GM18498 (cell line): ENCODE measurements at regions not wholly inside any gene's neighbourhood (a gene's known extent, or its start where the extent isn't known, plus 50 kb on each side); places are given as distances from the start of the nearest gene placed in this dataset.
"Not testable (repeated sequence)": the region's sequence is repeated elsewhere in the genome, so short reads cannot be mapped to it uniquely, and the experiment has no call there.

ENCODE experiments used
- ATAC-seq: cut with Tn5 transposase; IDR thresholded peaks from one replicate; pipeline ENCODE4 v1.9.1; 2021; ENCODE audit warnings: mild to moderate bottlenecking, moderate library complexity; ENCODE audit not compliant: unreplicated experiment

GRCh38 chr2:52115750-52116149 lies 1083.8 kb upstream of the NRXN1 start:
- no peak for ATAC-seq

- ATAC-seq = no peak
Observed at GRCh38 chr2:52113338-52113737, 1081.4 kb upstream of the NRXN1 start.

- ATAC-seq = no peak
Observed at GRCh38 chr2:52112141-52112540, 1080.2 kb upstream of the NRXN1 start.

- no peak for ATAC-seq
Observed at GRCh38 chr2:52107124-52107523, 1075.2 kb upstream of the NRXN1 start.

- no peak for ATAC-seq
Observed at GRCh38 chr2:52097071-52097470, 1065.1 kb upstream of the NRXN1 start.

- no peak for ATAC-seq
Observed at GRCh38 chr2:52084759-52085158, 1052.8 kb upstream of the NRXN1 start.

- ATAC-seq = no peak
Observed at GRCh38 chr2:52083214-52083613, 1051.3 kb upstream of the NRXN1 start.

GRCh38 chr2:52082646-52083045 lies 1050.7 kb upstream of the NRXN1 start:
- no peak for ATAC-seq

GRCh38 chr2:52079602-52080001 lies 1047.7 kb upstream of the NRXN1 start:
- no peak for ATAC-seq

GRCh38 chr2:52077159-52077558 lies 1045.2 kb upstream of the NRXN1 start:
- peak; percentile 45 for ATAC-seq

- no peak for ATAC-seq
Observed at GRCh38 chr2:52074130-52074719, 1042.3 kb upstream of the NRXN1 start.

- no peak for ATAC-seq
Observed at GRCh38 chr2:52072949-52073348, 1041.0 kb upstream of the NRXN1 start.

GRCh38 chr2:52070665-52071064 lies 1038.7 kb upstream of the NRXN1 start:
- no peak for ATAC-seq

- ATAC-seq = no peak
Observed at GRCh38 chr2:52064234-52064633, 1032.3 kb upstream of the NRXN1 start.

- ATAC-seq = no peak
Observed at GRCh38 chr2:52054824-52055223, 1022.9 kb upstream of the NRXN1 start.

GRCh38 chr2:52036853-52037252 lies 1004.9 kb upstream of the NRXN1 start:
- ATAC-seq = no peak

- no peak for ATAC-seq
Observed at GRCh38 chr2:52036024-52036423, 1004.1 kb upstream of the NRXN1 start.

- no peak for ATAC-seq
Observed at GRCh38 chr2:52035391-52035790, 1003.5 kb upstream of the NRXN1 start.

- no peak for ATAC-seq
Observed at GRCh38 chr2:52034706-52035105, 1002.8 kb upstream of the NRXN1 start.

- no peak for ATAC-seq
Observed at GRCh38 chr2:52022006-52022405, 990.1 kb upstream of the NRXN1 start.

GRCh38 chr2:52017646-52018235 lies 985.8 kb upstream of the NRXN1 start:
- ATAC-seq = no peak

GRCh38 chr2:52006821-52007366 lies 975.0 kb upstream of the NRXN1 start:
- ATAC-seq = not testable (repeated sequence)
